Activated naive CD8-positive, alpha-beta T cell (primary cell): ENCODE measurements at regions not wholly inside any gene's neighbourhood (a gene's known extent, or its start where the extent isn't known, plus 50 kb on each side); places are given as distances from the start of the nearest gene placed in this dataset.
A peak's percentile ranks its signal among the peaks of the same experiment; 100 is the strongest.
"Not testable (repeated sequence)": the region's sequence is repeated elsewhere in the genome, so short reads cannot be mapped to it uniquely, and the experiment has no call there.

Source experiments
- H3K27ac Mint-ChIP-seq: one replicate; pipeline ENCODE4 v1.8.0; 2021; ENCODE audit warnings: mixed read lengths
- H3K27me3 Mint-ChIP-seq: one replicate; pipeline ENCODE4 v1.8.0; 2021; ENCODE audit warnings: mixed read lengths
- H3K36me3 Mint-ChIP-seq: one replicate; pipeline ENCODE4 v1.8.0; 2021; ENCODE audit warnings: mixed read lengths
- H3K4me1 Mint-ChIP-seq: one replicate; pipeline ENCODE4 v1.8.0; 2021; ENCODE audit warnings: low read depth, mixed read lengths
- H3K4me3 Mint-ChIP-seq: one replicate; pipeline ENCODE4 v1.8.0; 2021; ENCODE audit warnings: mild to moderate bottlenecking, mixed read lengths
- H3K9me3 Mint-ChIP-seq: one replicate; pipeline ENCODE4 v1.8.0; 2021; ENCODE audit warnings: low read depth, mixed read lengths

GRCh38 chr20:46785958-46786357 is 76.5 kb downstream of the SLC2A10 start:
- no peak overlapping the region for H3K27ac Mint-ChIP-seq
- no peaks in the 10 kb centered on the region for H3K4me1 Mint-ChIP-seq
- H3K36me3 Mint-ChIP-seq: no peaks in the 10 kb centered on the region
- H3K4me3 Mint-ChIP-seq: no peak overlapping the region
- peaks cover 7% of the 10 kb centered on the region for H3K27me3 Mint-ChIP-seq
- H3K9me3 Mint-ChIP-seq: no peaks in the 10 kb centered on the region

GRCh38 chr20:46786566-46786965 is 77.1 kb downstream of the SLC2A10 start:
- Mint-ChIP-seq H3K4me3 (no peak overlapping the region), H3K27ac (no peak overlapping the region), H3K9me3 (no peaks in the 10 kb centered on the region), H3K27me3 (peaks cover 7% of the 10 kb centered on the region), H3K36me3 (no peaks in the 10 kb centered on the region), H3K4me1 (no peaks in the 10 kb centered on the region)

GRCh38 chr20:46787991-46788762 is 78.7 kb downstream of the SLC2A10 start:
- Mint-ChIP-seq H3K27ac (no peak overlapping the region), H3K4me1 (no peaks in the 10 kb centered on the region), H3K36me3 (no peaks in the 10 kb centered on the region), H3K27me3 (peaks cover 7% of the 10 kb centered on the region), H3K4me3 (no peak overlapping the region), H3K9me3 (no peaks in the 10 kb centered on the region)

- H3K4me1 Mint-ChIP-seq, H3K36me3 Mint-ChIP-seq, H3K27ac Mint-ChIP-seq, H3K27me3 Mint-ChIP-seq, H3K9me3 Mint-ChIP-seq, H3K4me3 Mint-ChIP-seq: not testable (repeated sequence)
Measured at GRCh38 chr20:46788763-46789091, 79.3 kb downstream of the SLC2A10 start.

- Mint-ChIP-seq H3K27me3 (peaks cover 10% of the 10 kb centered on the region), H3K4me3 (no peak overlapping the region), H3K9me3 (no peaks in the 10 kb centered on the region), H3K27ac (no peak overlapping the region), H3K36me3 (no peaks in the 10 kb centered on the region), H3K4me1 (no peaks in the 10 kb centered on the region)
Measured at GRCh38 chr20:46789339-46790028, 80.0 kb downstream of the SLC2A10 start.

GRCh38 chr20:46791722-46792416 is 82.4 kb downstream of the SLC2A10 start:
- Mint-ChIP-seq H3K27ac (no peak overlapping the region), H3K27me3 (peaks cover 9% of the 10 kb centered on the region), H3K9me3 (no peaks in the 10 kb centered on the region), H3K4me3 (no peak overlapping the region), H3K36me3 (no peaks in the 10 kb centered on the region), H3K4me1 (no peaks in the 10 kb centered on the region)

GRCh38 chr20:46797206-46797605 is 87.8 kb downstream of the SLC2A10 start:
- Mint-ChIP-seq H3K36me3 (no peaks in the 10 kb centered on the region), H3K9me3 (no peaks in the 10 kb centered on the region), H3K27ac (no peak overlapping the region), H3K4me1 (no peaks in the 10 kb centered on the region), H3K4me3 (no peak overlapping the region), H3K27me3 (peaks cover 14% of the 10 kb centered on the region)

GRCh38 chr20:46798430-46798829 is 89.0 kb downstream of the SLC2A10 start:
- Mint-ChIP-seq H3K27ac (peak overlapping the region; percentile 1), H3K36me3 (no peaks in the 10 kb centered on the region), H3K27me3 (peaks cover 15% of the 10 kb centered on the region), H3K4me3 (no peak overlapping the region), H3K9me3 (no peaks in the 10 kb centered on the region), H3K4me1 (no peaks in the 10 kb centered on the region)

GRCh38 chr20:46799781-46800408 is 90.4 kb downstream of the SLC2A10 start:
- Mint-ChIP-seq H3K36me3 (no peaks in the 10 kb centered on the region), H3K27me3 (peaks cover 12% of the 10 kb centered on the region), H3K9me3 (no peaks in the 10 kb centered on the region), H3K27ac (no peak overlapping the region), H3K4me3 (no peak overlapping the region), H3K4me1 (no peaks in the 10 kb centered on the region)

- H3K27me3 Mint-ChIP-seq: peaks cover 13% of the 10 kb centered on the region
- no peaks in the 10 kb centered on the region for H3K4me1 Mint-ChIP-seq
- H3K27ac Mint-ChIP-seq: no peak overlapping the region
- H3K9me3 Mint-ChIP-seq: no peaks in the 10 kb centered on the region
- no peak overlapping the region for H3K4me3 Mint-ChIP-seq
- no peaks in the 10 kb centered on the region for H3K36me3 Mint-ChIP-seq
Measured at GRCh38 chr20:46800409-46800804, 91.0 kb downstream of the SLC2A10 start.

GRCh38 chr20:46801003-46801702 is 91.7 kb downstream of the SLC2A10 start:
- peaks cover 14% of the 10 kb centered on the region for H3K27me3 Mint-ChIP-seq

GRCh38 chr20:46802722-46803121 is 91.9 kb upstream of the EYA2 start:
- Mint-ChIP-seq H3K36me3 (no peaks in the 10 kb centered on the region), H3K27me3 (peaks cover 17% of the 10 kb centered on the region), H3K27ac (no peak overlapping the region), H3K4me3 (no peak overlapping the region), H3K4me1 (no peaks in the 10 kb centered on the region), H3K9me3 (no peaks in the 10 kb centered on the region)

More at GRCh38 chr20:46801003-46801702, 91.7 kb downstream of the SLC2A10 start:
- no peak overlapping the region for H3K4me3 Mint-ChIP-seq
- no peaks in the 10 kb centered on the region for H3K4me1 Mint-ChIP-seq
- no peaks in the 10 kb centered on the region for H3K36me3 Mint-ChIP-seq
- H3K27ac Mint-ChIP-seq: no peak overlapping the region
- H3K9me3 Mint-ChIP-seq: no peaks in the 10 kb centered on the region

- no peak overlapping the region for H3K4me3 Mint-ChIP-seq
- no peaks in the 10 kb centered on the region for H3K9me3 Mint-ChIP-seq
- no peaks in the 10 kb centered on the region for H3K36me3 Mint-ChIP-seq
- H3K27ac Mint-ChIP-seq: no peak overlapping the region
- no peaks in the 10 kb centered on the region for H3K4me1 Mint-ChIP-seq
- peaks cover 17% of the 10 kb centered on the region for H3K27me3 Mint-ChIP-seq
Measured at GRCh38 chr20:46803123-46804020, 91.3 kb upstream of the EYA2 start.

- H3K4me1 Mint-ChIP-seq: no peaks in the 10 kb centered on the region
- no peaks in the 10 kb centered on the region for H3K9me3 Mint-ChIP-seq
- H3K27ac Mint-ChIP-seq: no peak overlapping the region
- no peaks in the 10 kb centered on the region for H3K36me3 Mint-ChIP-seq
- H3K27me3 Mint-ChIP-seq: peaks cover 17% of the 10 kb centered on the region
- H3K4me3 Mint-ChIP-seq: no peak overlapping the region
Measured at GRCh38 chr20:46804126-46804525, 90.5 kb upstream of the EYA2 start.
